Esophagus muscularis mucosa (tissue), 4 donors: ENCODE measurements at regions not wholly inside any gene's neighbourhood (a gene's known extent, or its start where the extent isn't known, plus 50 kb on each side); places are given as distances from the start of the nearest gene placed in this dataset.

Experiments used
- DNase-seq: peaks from one replicate; pipeline ENCODE4 v3.0.0-alpha.2; 2017; ENCODE audit errors: extremely low spot score
- H3K27ac ChIP-seq, 4 donors: fragments of 200-600 bp; sonication (generic); replicated peaks in 1 of 4; 1 replicate in 3 of 4; 2 replicates in 1 of 4; pipeline ENCODE4 v1.5.1; 2016 to 2019; ENCODE audit warnings: mild to moderate bottlenecking in 1 of 4
- H3K27me3 ChIP-seq, 4 donors: fragments of 200-600 bp; sonication (generic); one replicate each; pipeline versions ENCODE4 v1.5.1 to v1.6.0; 2016 to 2019
- H3K36me3 ChIP-seq, 4 donors: fragments of 200-600 bp; sonication (generic); one replicate each; pipeline ENCODE4 v1.5.1; 2016 to 2019
- H3K4me1 ChIP-seq, 4 donors: fragments of 200-600 bp; sonication (generic); one replicate each; pipeline ENCODE4 v1.5.1; 2016 to 2019
- H3K4me3 ChIP-seq, 4 donors: fragments of 200-600 bp; sonication (generic); 1 replicate in 2 of 4; 2 replicates in 2 of 4; pipeline ENCODE4 v1.5.1; 2016 to 2019; ENCODE audit warnings: mild to moderate bottlenecking in 4 of 4, moderate library complexity in 1 of 4
- H3K9me3 ChIP-seq, 4 donors: fragments of 200-600 bp; sonication (generic); 1 replicate in 3 of 4; 2 replicates in 1 of 4; pipeline ENCODE4 v1.5.1; 2016 to 2019
- EP300 ChIP-seq: sonication (generic); formaldehyde crosslinking; IDR thresholded peaks from one replicate; pipeline ENCODE4 v1.6.1; 2017; ENCODE audit warnings: antibody characterized with exemption
- POLR2A ChIP-seq: fragments of 450-650 bp; IDR thresholded peaks from one replicate; pipeline ENCODE4 v1.6.1; 2017; ENCODE audit warnings: antibody characterized with exemption, moderate library complexity, mild to moderate bottlenecking, low read depth
- POLR2AphosphoS5 ChIP-seq, 2 donors: sonication (generic); formaldehyde crosslinking; IDR thresholded peaks; one replicate each; pipeline ENCODE4 v1.6.1; 2017; ENCODE audit warnings: antibody characterized with exemption in 2 of 2
- WGBS: methylation state at CpG from one replicate; pipeline ENCODE4 v1.1.5; 2018; 5-methylcytosine and 5-hydroxymethylcytosine counted together
- intact Hi-C: fragments of 100-400 bp; cut with DNase I; formaldehyde crosslinking; loops from one replicate; pipeline ENCODE4 v1.15.1; 2023
- TF ChIP-seq, protein P1 (sequence below), 3 experiments: fragments of 200-600 bp in 2 of 3; fragments of 450-650 bp in 1 of 3; sonication (generic) in 2 of 3; IDR thresholded peaks; one replicate each; pipeline ENCODE4 v1.5.1; 2017 to 2019; ENCODE audit warnings: antibody characterized with exemption in 3 of 3, mild to moderate bottlenecking in 2 of 3, moderate library complexity in 1 of 3

- DNase-seq: no peak
- H3K9me3 ChIP-seq: no peaks in the 10 kb centered on the region
- H3K4me1 ChIP-seq: no peaks in the 10 kb centered on the region
- 61% methylated on average over 3 of the region's 3 CpGs for WGBS
- H3K4me3 ChIP-seq: no peak overlapping the region
- H3K36me3 ChIP-seq: no peaks in the 10 kb centered on the region
- TF ChIP-seq, protein P1, sequence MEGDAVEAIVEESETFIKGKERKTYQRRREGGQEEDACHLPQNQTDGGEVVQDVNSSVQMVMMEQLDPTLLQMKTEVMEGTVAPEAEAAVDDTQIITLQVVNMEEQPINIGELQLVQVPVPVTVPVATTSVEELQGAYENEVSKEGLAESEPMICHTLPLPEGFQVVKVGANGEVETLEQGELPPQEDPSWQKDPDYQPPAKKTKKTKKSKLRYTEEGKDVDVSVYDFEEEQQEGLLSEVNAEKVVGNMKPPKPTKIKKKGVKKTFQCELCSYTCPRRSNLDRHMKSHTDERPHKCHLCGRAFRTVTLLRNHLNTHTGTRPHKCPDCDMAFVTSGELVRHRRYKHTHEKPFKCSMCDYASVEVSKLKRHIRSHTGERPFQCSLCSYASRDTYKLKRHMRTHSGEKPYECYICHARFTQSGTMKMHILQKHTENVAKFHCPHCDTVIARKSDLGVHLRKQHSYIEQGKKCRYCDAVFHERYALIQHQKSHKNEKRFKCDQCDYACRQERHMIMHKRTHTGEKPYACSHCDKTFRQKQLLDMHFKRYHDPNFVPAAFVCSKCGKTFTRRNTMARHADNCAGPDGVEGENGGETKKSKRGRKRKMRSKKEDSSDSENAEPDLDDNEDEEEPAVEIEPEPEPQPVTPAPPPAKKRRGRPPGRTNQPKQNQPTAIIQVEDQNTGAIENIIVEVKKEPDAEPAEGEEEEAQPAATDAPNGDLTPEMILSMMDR (IDR thresholded peaks at IDR 0.05): no peak
- no peak for TF ChIP-seq POLR2AphosphoS5 (IDR thresholded peaks at IDR 0.05)
- intact Hi-C loops: no loop called here
- H3K27ac ChIP-seq: no peak overlapping the region
- no peaks in the 10 kb centered on the region for H3K27me3 ChIP-seq
These were observed 362.3 kb downstream of the GATA3 start for GRCh38 chr10:8416760-8417159.

- Histone ChIP-seq H3K4me3 (no peak overlapping the region), H3K27me3 (no peaks in the 10 kb centered on the region), H3K9me3 (no peaks in the 10 kb centered on the region), H3K27ac (no peak overlapping the region), H3K36me3 (no peaks in the 10 kb centered on the region), H3K4me1 (no peaks in the 10 kb centered on the region)
- intact Hi-C loops: no loop called here
- TF ChIP-seq EP300: no peak
- TF ChIP-seq, protein P1 (IDR thresholded peaks at IDR 0.05): no peak
- no peak for TF ChIP-seq POLR2AphosphoS5 (IDR thresholded peaks at IDR 0.05)
- no peak for TF ChIP-seq POLR2A
- DNase-seq: no peak
- WGBS: 33% methylated on average over 1 of the region's 1 CpG
These were observed 363.1 kb downstream of the GATA3 start for GRCh38 chr10:8417631-8418030.

- Histone ChIP-seq H3K4me3 (no peak overlapping the region), H3K27me3 (no peaks in the 10 kb centered on the region), H3K36me3 (no peaks in the 10 kb centered on the region), H3K27ac (no peak overlapping the region), H3K4me1 (no peaks in the 10 kb centered on the region), H3K9me3 (no peaks in the 10 kb centered on the region)
- WGBS: 77% methylated on average over 4 of the region's 4 CpGs
- intact Hi-C loops: no loop called here
- TF ChIP-seq POLR2A (no peak), EP300 (no peak), POLR2AphosphoS5 (IDR thresholded peaks at IDR 0.05) (no peak)
- TF ChIP-seq, protein P1 (IDR thresholded peaks at IDR 0.05): no peak
- DNase-seq: no peak
These were observed 364.1 kb downstream of the GATA3 start for GRCh38 chr10:8418631-8419030.

DNA sequence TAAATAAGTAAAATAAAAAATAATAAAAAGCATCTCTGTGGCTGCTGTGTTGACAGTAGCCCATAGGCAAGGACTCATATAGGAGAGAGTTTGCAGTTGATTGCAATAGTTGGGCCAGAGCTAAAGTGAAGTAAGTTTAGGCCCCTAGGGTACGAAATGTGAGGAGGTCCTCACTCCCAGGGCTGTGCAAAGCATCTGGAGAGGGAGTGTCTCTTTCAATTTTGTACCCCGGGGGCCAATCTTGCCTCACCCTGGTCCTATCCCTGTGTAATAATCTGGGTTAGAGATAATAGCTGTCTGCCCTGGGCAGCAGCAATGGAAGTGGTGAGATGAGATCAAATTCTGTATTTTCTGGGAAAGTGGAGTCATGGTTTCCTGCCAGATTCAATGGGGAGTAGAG lies 365.7 kb downstream of the GATA3 start:
- TF ChIP-seq POLR2A: no peak
- TF ChIP-seq POLR2AphosphoS5 (IDR thresholded peaks at IDR 0.05): no peak
- TF ChIP-seq, protein P1 (IDR thresholded peaks at IDR 0.05): no peak
- TF ChIP-seq EP300: no peak
- 81% methylated on average over 2 of the region's 2 CpGs for WGBS
- no peak for DNase-seq
- no peaks in the 10 kb centered on the region for H3K36me3 ChIP-seq
- H3K4me3 ChIP-seq: no peak overlapping the region
- intact Hi-C loops: no loop called here
- H3K4me1 ChIP-seq: no peaks in the 10 kb centered on the region
- H3K9me3 ChIP-seq: no peaks in the 10 kb centered on the region
- H3K27me3 ChIP-seq: no peaks in the 10 kb centered on the region
- H3K27ac ChIP-seq: no peak overlapping the region

DNA sequence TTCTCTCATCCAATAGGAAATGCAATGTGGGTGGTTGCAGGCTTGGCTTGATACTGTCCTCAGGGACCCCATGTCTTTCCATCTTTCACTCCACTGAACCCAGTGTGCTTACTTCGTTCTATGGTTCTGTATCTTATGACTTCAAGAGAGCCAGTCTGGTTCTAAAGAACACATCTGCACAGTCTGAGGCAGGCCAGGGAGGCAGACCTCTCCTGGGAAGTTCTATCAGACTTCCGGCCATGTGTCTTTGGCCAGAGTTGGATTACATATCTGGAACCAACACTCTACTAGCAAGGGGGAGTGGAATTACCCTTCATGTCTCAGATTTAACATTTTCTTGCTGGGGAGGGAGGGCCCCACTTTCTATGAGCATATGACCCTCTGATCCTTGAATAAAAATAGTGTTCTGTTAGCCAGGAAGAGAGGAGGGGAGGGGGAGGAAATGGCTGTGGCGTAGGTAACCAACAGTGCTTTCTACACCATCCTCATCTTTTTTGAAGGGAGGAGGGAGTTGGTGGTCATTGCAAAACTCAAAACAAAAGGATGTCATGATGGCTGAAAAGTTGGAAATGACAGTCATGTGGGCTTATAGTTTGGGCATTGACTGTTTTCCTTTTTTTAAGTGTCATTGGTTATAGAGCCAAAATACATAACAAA lies 370.2 kb downstream of the GATA3 start:
- Histone ChIP-seq H3K4me1 (no peaks in the 10 kb centered on the region), H3K9me3 (no peaks in the 10 kb centered on the region), H3K27me3 (no peaks in the 10 kb centered on the region), H3K27ac (no peak overlapping the region), H3K4me3 (no peak overlapping the region), H3K36me3 (no peaks in the 10 kb centered on the region)
- no peak for TF ChIP-seq EP300
- TF ChIP-seq, protein P1 (IDR thresholded peaks at IDR 0.05): no peak
- TF ChIP-seq POLR2AphosphoS5 (IDR thresholded peaks at IDR 0.05): no peak
- TF ChIP-seq POLR2A: no peak
- intact Hi-C loops: no loop called here
- WGBS: 62% methylated on average over 3 of the region's 3 CpGs
- no peak for DNase-seq
